Endothelial cell of umbilical vein (primary cell): ENCODE measurements at regions not wholly inside any gene's neighbourhood (a gene's known extent, or its start where the extent isn't known, plus 50 kb on each side); places are given as distances from the start of the nearest gene placed in this dataset.

Source experiments
- BruUV-seq: library from RNA; stranded (reverse); fragments of 400-500 nt; replicated peaks from 2 replicates; lab custom pipeline; 2021; lab: Mats Ljungman, UMichigan
- CTCF ChIA-PET: fragments of 300-600, 350-600 bp; sonication (Branson Sonifier 250); formaldehyde crosslinking; loops from one replicate; lab custom pipeline; 2021; ENCODE audit warnings: antibody characterized with exemption, inconsistent platforms; lab: Charles Lee
- POLR2A ChIA-PET: fragments of 300-600, 350-600 bp; sonication (Branson Sonifier 250); formaldehyde crosslinking; loops from one replicate; lab custom pipeline; 2021; ENCODE audit warnings: antibody characterized with exemption, inconsistent platforms; lab: Charles Lee
- DNase-seq: peaks from one replicate; pipeline ENCODE4 v3.0.0-alpha.2; 2011; ENCODE audit warnings: low read depth, low spot score
- FAIRE-seq: peaks from 2 replicates; lab custom pipeline; 2011; peaks lifted over from hg19 to GRCh38; lab: Jason Lieb, UNC
- H2AFZ ChIP-seq: 2 replicates; pipeline ENCODE4 v1.6.0; 2012; ENCODE audit warnings: low read depth, low read length, control low read depth, inconsistent platforms
- H3K27ac ChIP-seq: 2 replicates; pipeline ENCODE4 v1.5.1; 2011; ENCODE audit warnings: low read depth, mild to moderate bottlenecking, control low read depth, low read length, moderate library complexity; ENCODE audit not compliant: insufficient read depth
- H3K27me3 ChIP-seq, 2 experiments: 2 replicates each; pipeline versions ENCODE4 v1.6.0 to v1.6.1; 2011; ENCODE audit warnings: low read length in 2 of 2, mixed read lengths in 1 of 2; ENCODE audit not compliant: control insufficient read depth in 2 of 2, insufficient read depth in 2 of 2
- H3K36me3 ChIP-seq, 2 experiments: 2 replicates in 1 of 2; 3 replicates in 1 of 2; pipeline ENCODE4 v1.5.1; 2011; ENCODE audit warnings: low read length in 2 of 2, mild to moderate bottlenecking in 1 of 2, moderate library complexity in 1 of 2; ENCODE audit not compliant: control insufficient read depth in 2 of 2, insufficient read depth in 2 of 2; ENCODE audit errors: extremely low read depth in 1 of 2
- H3K4me1 ChIP-seq: 3 replicates; pipeline ENCODE4 v1.5.1; 2011; ENCODE audit warnings: mild to moderate bottlenecking, low read length; ENCODE audit not compliant: control insufficient read depth, insufficient read depth; ENCODE audit errors: extremely low read depth
- H3K4me2 ChIP-seq: 2 replicates; pipeline ENCODE4 v1.6.1; 2011; ENCODE audit warnings: low read length, control low read depth, mixed read lengths; ENCODE audit not compliant: insufficient read depth
- H3K4me3 ChIP-seq, 3 experiments: fragments of 200-600 bp in 1 of 3; sonication (generic), shearing (Covaris generic) in 1 of 3; replicated peaks in 1 of 3; 2 replicates each; pipeline ENCODE4 v1.5.1; 2011 to 2016; ENCODE audit warnings: control low read depth in 3 of 3, low read length in 3 of 3, mild to moderate bottlenecking in 2 of 3, inconsistent platforms in 1 of 3, low read depth in 1 of 3, moderate library complexity in 1 of 3; ENCODE audit not compliant: insufficient read depth in 1 of 3
- H3K79me2 ChIP-seq: 2 replicates; pipeline ENCODE4 v1.6.0; 2012; ENCODE audit warnings: low read length, inconsistent platforms; ENCODE audit not compliant: control insufficient read depth, insufficient read depth
- H3K9ac ChIP-seq: replicated peaks from 2 replicates; pipeline ENCODE3; 2011; ENCODE audit warnings: low read length, control low read depth; ENCODE audit not compliant: insufficient read depth; ENCODE audit errors: extremely low read depth
- H3K9me1 ChIP-seq: replicated peaks from 3 replicates; pipeline ENCODE4 v1.6.0; 2011; ENCODE audit warnings: mild to moderate bottlenecking, low read length; ENCODE audit not compliant: control insufficient read depth, insufficient read depth; ENCODE audit errors: extremely low read depth
- H3K9me3 ChIP-seq: replicated peaks from 2 replicates; pipeline ENCODE4 v1.5.1; 2012; ENCODE audit warnings: low read length, inconsistent platforms; ENCODE audit not compliant: control insufficient read depth, insufficient read depth
- H4K20me1 ChIP-seq: replicated peaks from 2 replicates; pipeline ENCODE3; 2011; ENCODE audit warnings: mild to moderate bottlenecking, low read length; ENCODE audit not compliant: control insufficient read depth, insufficient read depth; ENCODE audit errors: extremely low read depth
- EZH2 ChIP-seq: IDR thresholded peaks from 2 replicates; pipeline ENCODE4 v1.6.1; 2012; ENCODE audit warnings: borderline replicate concordance, low read depth, mild to moderate bottlenecking, moderate library complexity, low read length, inconsistent platforms; ENCODE audit not compliant: severe bottlenecking
- FOS ChIP-seq: IDR thresholded peaks from 2 replicates; pipeline ENCODE4 v1.6.1; 2011; ENCODE audit warnings: mild to moderate bottlenecking, low read length, moderate library complexity, borderline replicate concordance; ENCODE audit not compliant: insufficient read depth
- GATA2 ChIP-seq: IDR thresholded peaks from 2 replicates; pipeline ENCODE4 v1.7.0; 2011; ENCODE audit warnings: low read depth, mild to moderate bottlenecking, moderate library complexity, mixed read lengths, low read length; ENCODE audit not compliant: insufficient read length, insufficient read depth
- JUN ChIP-seq: IDR thresholded peaks from 2 replicates; pipeline ENCODE4 v1.6.1; 2011; ENCODE audit warnings: borderline replicate concordance, low read depth; ENCODE audit not compliant: insufficient read length, insufficient read depth
- MYC ChIP-seq: IDR thresholded peaks from one replicate; pipeline ENCODE4 v1.6.1; 2011; ENCODE audit warnings: mild to moderate bottlenecking, low read depth, low read length
- POLR2A ChIP-seq: IDR thresholded peaks from 2 replicates; pipeline ENCODE4 v1.6.1; 2012; ENCODE audit warnings: low read depth, mild to moderate bottlenecking, control low read depth, low read length
- POLR2AphosphoS5 ChIP-seq: IDR thresholded peaks from 2 replicates; pipeline ENCODE4 v1.6.1; 2012; ENCODE audit warnings: low read depth, mild to moderate bottlenecking, control low read depth, low read length, moderate library complexity; ENCODE audit not compliant: insufficient read depth
- dilution Hi-C: fragments of 300-500 bp; cut with MboI; formaldehyde crosslinking; loops from one replicate; pipeline ENCODE4 v1.15.0; 2019; ENCODE audit warnings: low sequenced_read_pairs; ENCODE audit not compliant: extremely low pct_ligation_motif_present
- intact Hi-C: fragments of 100-400 bp; cut with micrococcal nuclease; formaldehyde crosslinking; loops from one replicate; pipeline ENCODE4 v1.10.0; 2022
- TF ChIP-seq, protein P1 (sequence below): IDR thresholded peaks from 2 replicates; pipeline ENCODE4 v1.6.1; 2011; ENCODE audit not compliant: insufficient read depth, insufficient read length
- TF ChIP-seq, protein P2 (sequence below), 2 donors: IDR thresholded peaks; 1 replicate in 1 of 2; 2 replicates in 1 of 2; pipeline ENCODE4 v1.5.1; 2011; ENCODE audit warnings: low read length in 2 of 2, mild to moderate bottlenecking in 2 of 2, moderate library complexity in 2 of 2, control low read depth in 1 of 2, inconsistent platforms in 1 of 2, low read depth in 1 of 2; ENCODE audit not compliant: insufficient read depth in 1 of 2; ENCODE audit errors: extremely low read depth in 1 of 2

DNA sequence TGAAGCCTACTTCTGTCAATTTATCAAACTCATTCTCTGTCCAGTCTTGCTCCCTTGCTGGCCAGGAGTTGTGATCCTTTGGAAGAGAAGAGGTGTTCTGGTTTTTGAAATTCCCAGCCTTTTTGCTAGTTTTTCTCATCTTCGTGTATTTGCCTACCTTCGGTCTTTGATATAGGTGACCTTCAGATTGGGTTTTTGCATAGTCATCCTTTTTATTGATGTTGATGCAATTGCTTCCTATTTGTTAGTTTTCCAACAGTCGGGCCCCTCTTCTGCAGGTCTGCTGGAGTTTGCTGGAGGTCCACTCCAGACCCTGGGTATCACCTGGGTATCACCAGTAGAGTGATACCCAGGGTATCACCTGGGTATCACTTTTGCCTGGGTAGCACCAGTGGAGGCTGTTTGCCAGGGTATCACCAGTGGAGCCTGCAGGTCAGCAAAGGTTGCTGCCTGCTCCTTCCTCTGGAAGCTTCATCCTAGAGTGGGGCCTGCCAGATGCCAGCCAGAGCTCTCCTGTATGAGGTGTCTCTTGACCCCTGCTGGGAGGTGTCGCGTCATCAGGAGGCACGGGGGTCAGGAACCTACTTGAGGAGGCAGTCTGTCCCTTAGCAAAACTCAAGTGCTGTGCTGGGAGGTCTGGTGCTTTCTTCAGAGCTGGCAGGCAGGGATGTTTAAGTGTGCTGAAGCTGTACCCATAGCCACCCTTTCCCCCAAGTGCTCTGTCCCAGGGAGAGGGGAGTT, 684.2 kb downstream of the PCDH18 start:
- H3K79me2 ChIP-seq = no peaks in the 10 kb centered on the region
- dilution Hi-C loops (no loop called here), intact Hi-C loops (no loop called here)
- no peak overlapping the region for H3K9ac ChIP-seq
- no peaks in the 10 kb centered on the region for H3K36me3 ChIP-seq
- ChIA-PET POLR2A (no interaction called here), CTCF (interaction anchor here (1.2 kb wide), 1 partner anchor 10 kb away, joined by 3 read pairs; no protein-coding TSS in a partner anchor)
- no peak for DNase-seq
- no peak overlapping the region for H3K4me3 ChIP-seq
- no peak overlapping the region for H3K27ac ChIP-seq
- no peak overlapping the region for H2AFZ ChIP-seq
- H4K20me1 ChIP-seq = no peaks in the 10 kb centered on the region
- no peaks in the 10 kb centered on the region for H3K27me3 ChIP-seq
- H3K9me1 ChIP-seq = no peaks in the 10 kb centered on the region
- H3K9me3 ChIP-seq = no peaks in the 10 kb centered on the region
- no TSS peak for BruUV-seq
- no peak for FAIRE-seq
- no peak for TF ChIP-seq POLR2AphosphoS5
- no peak for TF ChIP-seq MYC
- TF ChIP-seq POLR2A = no peak
- TF ChIP-seq FOS = no peak
- no peak for TF ChIP-seq JUN
- TF ChIP-seq, protein P1, sequence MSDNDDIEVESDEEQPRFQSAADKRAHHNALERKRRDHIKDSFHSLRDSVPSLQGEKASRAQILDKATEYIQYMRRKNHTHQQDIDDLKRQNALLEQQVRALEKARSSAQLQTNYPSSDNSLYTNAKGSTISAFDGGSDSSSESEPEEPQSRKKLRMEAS = no peak
- no peak for TF ChIP-seq EZH2
- TF ChIP-seq, protein P2, sequence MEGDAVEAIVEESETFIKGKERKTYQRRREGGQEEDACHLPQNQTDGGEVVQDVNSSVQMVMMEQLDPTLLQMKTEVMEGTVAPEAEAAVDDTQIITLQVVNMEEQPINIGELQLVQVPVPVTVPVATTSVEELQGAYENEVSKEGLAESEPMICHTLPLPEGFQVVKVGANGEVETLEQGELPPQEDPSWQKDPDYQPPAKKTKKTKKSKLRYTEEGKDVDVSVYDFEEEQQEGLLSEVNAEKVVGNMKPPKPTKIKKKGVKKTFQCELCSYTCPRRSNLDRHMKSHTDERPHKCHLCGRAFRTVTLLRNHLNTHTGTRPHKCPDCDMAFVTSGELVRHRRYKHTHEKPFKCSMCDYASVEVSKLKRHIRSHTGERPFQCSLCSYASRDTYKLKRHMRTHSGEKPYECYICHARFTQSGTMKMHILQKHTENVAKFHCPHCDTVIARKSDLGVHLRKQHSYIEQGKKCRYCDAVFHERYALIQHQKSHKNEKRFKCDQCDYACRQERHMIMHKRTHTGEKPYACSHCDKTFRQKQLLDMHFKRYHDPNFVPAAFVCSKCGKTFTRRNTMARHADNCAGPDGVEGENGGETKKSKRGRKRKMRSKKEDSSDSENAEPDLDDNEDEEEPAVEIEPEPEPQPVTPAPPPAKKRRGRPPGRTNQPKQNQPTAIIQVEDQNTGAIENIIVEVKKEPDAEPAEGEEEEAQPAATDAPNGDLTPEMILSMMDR (IDR thresholded peaks at IDR 0.05; ENCODE audit: extremely low read depth in 1 of 2, insufficient read depth in 1 of 2, low read depth in 1 of 2, low read length in 2 of 2) = no peak
- no peak for TF ChIP-seq GATA2
- no peaks in the 10 kb centered on the region for H3K4me1 ChIP-seq
- no peak overlapping the region for H3K4me2 ChIP-seq
